OCI-LY1 (cell line): ENCODE measurements at regions not wholly inside any gene's neighbourhood (a gene's known extent, or its start where the extent isn't known, plus 50 kb on each side); places are given as distances from the start of the nearest gene placed in this dataset.

Experiments
- CTCF ChIP-seq: fragments of 200-600 bp; sonication (generic), shearing (Covaris generic); IDR thresholded peaks from 2 replicates; pipeline ENCODE4 v1.5.1; 2017; ENCODE audit warnings: mild to moderate bottlenecking, antibody characterized with exemption, low read length, moderate library complexity, mixed read lengths
- EZH2 ChIP-seq: fragments of 200-600 bp; sonication (generic), shearing (Covaris generic); IDR thresholded peaks from 2 replicates; pipeline ENCODE4 v1.8.0; 2017; ENCODE audit warnings: borderline replicate concordance, mixed run types, mild to moderate bottlenecking, antibody characterized with exemption, low read length, moderate library complexity, mixed read lengths

- no peak for TF ChIP-seq CTCF
- TF ChIP-seq EZH2 = no peak
Observed at GRCh38 chr1:63200676-63201075, 121.7 kb upstream of the FOXD3 start.
